KMS-11 (cell line): ENCODE measurements at regions not wholly inside any gene's neighbourhood (a gene's known extent, or its start where the extent isn't known, plus 50 kb on each side); places are given as distances from the start of the nearest gene placed in this dataset.

Experiments used
- H2AFZ ChIP-seq: fragments of 200-600 bp; sonication (generic); 2 replicates; pipeline ENCODE4 v1.6.1; 2016; ENCODE audit warnings: antibody characterized with exemption, mixed run types, low read depth
- H3K27ac ChIP-seq: fragments of 200-600 bp; sonication (generic); 2 replicates; pipeline ENCODE4 v1.6.1; 2016; ENCODE audit warnings: mild to moderate bottlenecking, mixed run types
- H3K27me3 ChIP-seq: fragments of 200-600 bp; sonication (generic); 2 replicates; pipeline ENCODE4 v1.6.1; 2017; ENCODE audit warnings: mild to moderate bottlenecking, low read depth, mixed run types, moderate library complexity; ENCODE audit not compliant: insufficient read depth
- H3K36me3 ChIP-seq: fragments of 200-600 bp; sonication (generic); 2 replicates; pipeline ENCODE4 v1.6.1; 2017; ENCODE audit warnings: mild to moderate bottlenecking, mixed run types; ENCODE audit not compliant: insufficient read depth
- H3K4me1 ChIP-seq: fragments of 200-600 bp; sonication (generic); 2 replicates; pipeline ENCODE4 v1.6.1; 2016; ENCODE audit warnings: mild to moderate bottlenecking, low read depth, mixed run types; ENCODE audit not compliant: poor library complexity, severe bottlenecking
- H3K4me2 ChIP-seq: fragments of 200-600 bp; sonication (generic); 2 replicates; pipeline ENCODE4 v1.7.0; 2016; ENCODE audit warnings: mild to moderate bottlenecking, mixed run types
- H3K4me3 ChIP-seq: fragments of 200-600 bp; sonication (generic); IDR thresholded peaks from 2 replicates; pipeline ENCODE4 v1.6.1; 2017; ENCODE audit warnings: low read depth, low read length, mixed read lengths; ENCODE audit not compliant: insufficient read depth
- H3K79me2 ChIP-seq: fragments of 200-600 bp; sonication (generic); 2 replicates; pipeline ENCODE4 v1.6.1; 2016; ENCODE audit warnings: low read depth, mixed run types; ENCODE audit not compliant: insufficient read depth
- H3K9ac ChIP-seq: fragments of 200-600 bp; sonication (generic); 2 replicates; pipeline ENCODE4 v1.6.1; 2016; ENCODE audit warnings: mild to moderate bottlenecking, mixed run types
- H4K20me1 ChIP-seq: fragments of 200-600 bp; sonication (generic); 2 replicates; pipeline ENCODE4 v1.6.1; 2016; ENCODE audit warnings: mild to moderate bottlenecking, mixed run types; ENCODE audit not compliant: insufficient read depth
- CTCF ChIP-seq: fragments of 200-600 bp; sonication (generic); conservative IDR thresholded peaks from 2 replicates; pipeline ENCODE4 v1.6.1; 2017; ENCODE audit warnings: low read depth, mild to moderate bottlenecking, antibody characterized with exemption, low read length, moderate library complexity, mixed read lengths

GRCh38 chr1:195768936-195769335, 839.3 kb downstream of the KCNT2 start:
- no peak overlapping the region for H3K4me2 ChIP-seq
- no peaks in the 10 kb centered on the region for H4K20me1 ChIP-seq
- H2AFZ ChIP-seq: no peak overlapping the region
- H3K79me2 ChIP-seq: no peaks in the 10 kb centered on the region
- H3K4me1 ChIP-seq: no peaks in the 10 kb centered on the region
- H3K36me3 ChIP-seq: no peaks in the 10 kb centered on the region
- no peak for TF ChIP-seq CTCF
- H3K27ac ChIP-seq: no peak overlapping the region
- H3K9ac ChIP-seq: no peak overlapping the region
- H3K4me3 ChIP-seq: no peak overlapping the region
- no peaks in the 10 kb centered on the region for H3K27me3 ChIP-seq

- TF ChIP-seq CTCF: no peak
- no peaks in the 10 kb centered on the region for H4K20me1 ChIP-seq
- H3K27ac ChIP-seq: no peak overlapping the region
- H3K27me3 ChIP-seq: no peaks in the 10 kb centered on the region
- H3K4me3 ChIP-seq: no peak overlapping the region
- H3K9ac ChIP-seq: no peak overlapping the region
- H3K79me2 ChIP-seq: no peaks in the 10 kb centered on the region
- H2AFZ ChIP-seq: no peak overlapping the region
- no peaks in the 10 kb centered on the region for H3K36me3 ChIP-seq
- no peak overlapping the region for H3K4me2 ChIP-seq
- H3K4me1 ChIP-seq: no peaks in the 10 kb centered on the region
Observed at GRCh38 chr1:195768377-195768776, 839.9 kb downstream of the KCNT2 start.

GRCh38 chr1:195766709-195767108, 841.5 kb downstream of the KCNT2 start:
- no peaks in the 10 kb centered on the region for H3K36me3 ChIP-seq
- no peak for TF ChIP-seq CTCF
- no peaks in the 10 kb centered on the region for H3K27me3 ChIP-seq
- no peak overlapping the region for H3K4me3 ChIP-seq
- no peak overlapping the region for H3K4me2 ChIP-seq
- no peak overlapping the region for H2AFZ ChIP-seq
- H3K4me1 ChIP-seq: no peaks in the 10 kb centered on the region
- no peak overlapping the region for H3K27ac ChIP-seq
- no peaks in the 10 kb centered on the region for H4K20me1 ChIP-seq
- no peaks in the 10 kb centered on the region for H3K79me2 ChIP-seq
- no peak overlapping the region for H3K9ac ChIP-seq

GRCh38 chr1:195765099-195765498, 843.1 kb downstream of the KCNT2 start:
- Histone ChIP-seq H3K4me2 (no peak overlapping the region), H3K36me3 (no peaks in the 10 kb centered on the region), H3K4me1 (no peaks in the 10 kb centered on the region), H3K27ac (no peak overlapping the region), H3K79me2 (no peaks in the 10 kb centered on the region), H4K20me1 (no peaks in the 10 kb centered on the region), H3K9ac (no peak overlapping the region), H3K4me3 (no peak overlapping the region), H3K27me3 (no peaks in the 10 kb centered on the region), H2AFZ (no peak overlapping the region)
- no peak for TF ChIP-seq CTCF
